OCI-LY7 (cell line): ENCODE measurements at regions not wholly inside any gene's neighbourhood (a gene's known extent, or its start where the extent isn't known, plus 50 kb on each side); places are given as distances from the start of the nearest gene placed in this dataset.

Experiments
- EZH2phosphoT487 ChIP-seq: fragments of 200-600 bp; sonication (generic); IDR thresholded peaks from 2 replicates; pipeline ENCODE4 v1.6.1; 2018; ENCODE audit warnings: low read depth, borderline replicate concordance, mild to moderate bottlenecking, mixed run types, antibody characterized with exemption, low read length, moderate library complexity, mixed read lengths
- TF ChIP-seq, protein P1 (sequence below): fragments of 200-600 bp; sonication (generic); conservative IDR thresholded peaks from 2 replicates; pipeline ENCODE4 v1.5.1; 2014; ENCODE audit warnings: mild to moderate bottlenecking, antibody characterized with exemption, low read length, moderate library complexity, mixed read lengths

DNA sequence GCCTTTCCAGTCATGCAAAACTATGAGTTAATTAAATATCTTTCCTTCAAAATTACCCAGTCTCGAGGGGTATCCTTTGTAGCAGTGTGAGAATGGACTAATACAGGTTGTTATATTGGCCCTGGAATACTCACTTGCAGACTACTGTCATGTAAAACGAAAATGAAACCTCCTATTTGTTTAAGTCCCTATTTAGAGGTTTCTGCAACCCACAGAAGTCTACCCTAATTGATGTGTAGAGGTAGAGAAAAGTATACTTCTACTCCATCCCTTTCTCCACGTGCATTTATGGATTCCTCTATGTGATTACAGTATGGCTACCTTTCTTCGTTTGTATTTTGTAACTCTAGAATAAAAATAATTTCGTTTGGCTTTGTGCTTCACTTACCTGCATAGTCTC is 371.1 kb downstream of the FSCB start:
- TF ChIP-seq, protein P1, sequence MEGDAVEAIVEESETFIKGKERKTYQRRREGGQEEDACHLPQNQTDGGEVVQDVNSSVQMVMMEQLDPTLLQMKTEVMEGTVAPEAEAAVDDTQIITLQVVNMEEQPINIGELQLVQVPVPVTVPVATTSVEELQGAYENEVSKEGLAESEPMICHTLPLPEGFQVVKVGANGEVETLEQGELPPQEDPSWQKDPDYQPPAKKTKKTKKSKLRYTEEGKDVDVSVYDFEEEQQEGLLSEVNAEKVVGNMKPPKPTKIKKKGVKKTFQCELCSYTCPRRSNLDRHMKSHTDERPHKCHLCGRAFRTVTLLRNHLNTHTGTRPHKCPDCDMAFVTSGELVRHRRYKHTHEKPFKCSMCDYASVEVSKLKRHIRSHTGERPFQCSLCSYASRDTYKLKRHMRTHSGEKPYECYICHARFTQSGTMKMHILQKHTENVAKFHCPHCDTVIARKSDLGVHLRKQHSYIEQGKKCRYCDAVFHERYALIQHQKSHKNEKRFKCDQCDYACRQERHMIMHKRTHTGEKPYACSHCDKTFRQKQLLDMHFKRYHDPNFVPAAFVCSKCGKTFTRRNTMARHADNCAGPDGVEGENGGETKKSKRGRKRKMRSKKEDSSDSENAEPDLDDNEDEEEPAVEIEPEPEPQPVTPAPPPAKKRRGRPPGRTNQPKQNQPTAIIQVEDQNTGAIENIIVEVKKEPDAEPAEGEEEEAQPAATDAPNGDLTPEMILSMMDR = no peak
- no peak for TF ChIP-seq EZH2phosphoT487
